ENCODE measurements at regions not wholly inside any gene's neighbourhood (a gene's known extent, or its start where the extent isn't known, plus 50 kb on each side); places are given as distances from the start of the nearest gene placed in this dataset.

- WGBS (ENCODE audit: low lambda C conversion rate, missing lambda C conversion rate) = 52% methylated on average over 9 of the region's 9 CpGs
- no peaks in the 10 kb centered on the region for H3K9me2 ChIP-seq (replicated peaks; ENCODE audit: insufficient read depth)
- no peaks in the 10 kb centered on the region for H3K79me2 ChIP-seq
- H3K36me3 ChIP-seq (replicated peaks; ENCODE audit: insufficient read depth, low read depth) = no peaks in the 10 kb centered on the region
- H3K9me3 ChIP-seq (ENCODE audit: low read depth) = no peaks in the 10 kb centered on the region
- peaks cover 32% of the 10 kb centered on the region for H3K4me1 ChIP-seq (ENCODE audit: insufficient read depth)
- H3K27me3 ChIP-seq = no peaks in the 10 kb centered on the region
- DNase-seq (ENCODE audit: low spot score) = no peak
- no peak overlapping the region for H2AFZ ChIP-seq
- no peak overlapping the region for H3K4me3 ChIP-seq
- TF ChIP-seq EZH2 (IDR thresholded peaks at IDR 0.05; ENCODE audit: borderline replicate concordance) (no peak), EZH2phosphoT487 (IDR thresholded peaks at IDR 0.05; ENCODE audit: low read depth, severe bottlenecking, unreplicated experiment) (no peak), CTCF (IDR thresholded peaks at IDR 0.05; ENCODE audit: poor library complexity) (no peak)
- peak overlapping the region; percentile 61 for H3K27ac ChIP-seq
- H3K4me2 ChIP-seq = no peak overlapping the region
- no peaks in the 10 kb centered on the region for H4K20me1 ChIP-seq (ENCODE audit: insufficient read depth, poor library complexity, severe bottlenecking)
These were observed 191.7 kb upstream of the TPM1 start for GRCh38 chr15:62850791-62851291.

- no peaks in the 10 kb centered on the region for H4K20me1 ChIP-seq (ENCODE audit: insufficient read depth, poor library complexity, severe bottlenecking)
- 88% methylated on average over 5 of the region's 5 CpGs for WGBS (ENCODE audit: low lambda C conversion rate, missing lambda C conversion rate)
- H3K4me1 ChIP-seq (ENCODE audit: insufficient read depth) = peaks cover 30% of the 10 kb centered on the region
- H3K4me2 ChIP-seq = no peak overlapping the region
- no peak overlapping the region for H3K4me3 ChIP-seq
- H3K9me2 ChIP-seq (replicated peaks; ENCODE audit: insufficient read depth) = no peaks in the 10 kb centered on the region
- no peak overlapping the region for H3K27ac ChIP-seq
- TF ChIP-seq EZH2 (IDR thresholded peaks at IDR 0.05; ENCODE audit: borderline replicate concordance) = no peak
- TF ChIP-seq EZH2phosphoT487 (IDR thresholded peaks at IDR 0.05; ENCODE audit: low read depth, severe bottlenecking, unreplicated experiment) = no peak
- no peak for TF ChIP-seq CTCF (IDR thresholded peaks at IDR 0.05; ENCODE audit: poor library complexity)
- no peak for DNase-seq (ENCODE audit: low spot score)
- no peak overlapping the region for H2AFZ ChIP-seq
- no peaks in the 10 kb centered on the region for H3K79me2 ChIP-seq
- no peaks in the 10 kb centered on the region for H3K9me3 ChIP-seq (ENCODE audit: low read depth)
- H3K27me3 ChIP-seq = no peaks in the 10 kb centered on the region
- no peaks in the 10 kb centered on the region for H3K36me3 ChIP-seq (replicated peaks; ENCODE audit: insufficient read depth, low read depth)
These were observed 189.3 kb upstream of the TPM1 start for GRCh38 chr15:62853114-62853840.

DNA sequence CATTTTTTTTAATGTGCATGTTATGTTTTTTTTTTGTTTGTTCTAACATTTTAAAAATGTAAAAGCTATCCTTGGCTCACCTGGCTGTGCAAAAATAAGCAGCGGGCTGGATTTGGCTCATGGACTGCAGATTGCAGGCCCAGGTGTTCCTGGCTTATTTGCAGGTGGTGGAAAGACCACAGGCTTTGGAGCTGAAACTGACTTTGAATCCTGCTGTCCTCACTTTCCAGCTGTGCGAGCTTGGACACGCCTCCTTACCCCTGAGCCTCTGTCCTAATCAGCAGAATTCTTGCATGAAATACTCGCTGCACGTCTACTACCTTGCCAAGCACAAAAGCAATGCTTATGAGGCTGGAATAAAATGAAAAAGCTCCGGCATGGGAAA lies 188.7 kb upstream of the TPM1 start:
- 74% methylated on average over 6 of the region's 6 CpGs for WGBS (ENCODE audit: low lambda C conversion rate, missing lambda C conversion rate)
- no peak overlapping the region for H3K27ac ChIP-seq
- H3K9me2 ChIP-seq (replicated peaks; ENCODE audit: insufficient read depth) = no peaks in the 10 kb centered on the region
- H3K4me3 ChIP-seq = no peak overlapping the region
- DNase-seq (ENCODE audit: low spot score) = no peak
- H3K27me3 ChIP-seq = no peaks in the 10 kb centered on the region
- H3K79me2 ChIP-seq = no peaks in the 10 kb centered on the region
- H2AFZ ChIP-seq = no peak overlapping the region
- no peaks in the 10 kb centered on the region for H3K9me3 ChIP-seq (ENCODE audit: low read depth)
- H3K36me3 ChIP-seq (replicated peaks; ENCODE audit: insufficient read depth, low read depth) = no peaks in the 10 kb centered on the region
- H3K4me2 ChIP-seq = no peak overlapping the region
- no peaks in the 10 kb centered on the region for H4K20me1 ChIP-seq (ENCODE audit: insufficient read depth, poor library complexity, severe bottlenecking)
- TF ChIP-seq CTCF (IDR thresholded peaks at IDR 0.05; ENCODE audit: poor library complexity) = no peak
- no peak for TF ChIP-seq EZH2phosphoT487 (IDR thresholded peaks at IDR 0.05; ENCODE audit: low read depth, severe bottlenecking, unreplicated experiment)
- no peak for TF ChIP-seq EZH2 (IDR thresholded peaks at IDR 0.05; ENCODE audit: borderline replicate concordance)
- H3K4me1 ChIP-seq (ENCODE audit: insufficient read depth) = peaks cover 24% of the 10 kb centered on the region
